ENCODE measurements at regions not wholly inside any gene's neighbourhood (a gene's known extent, or its start where the extent isn't known, plus 50 kb on each side); places are given as distances from the start of the nearest gene placed in this dataset.
"Not testable (repeated sequence)": the region's sequence is repeated elsewhere in the genome, so short reads cannot be mapped to it uniquely, and the experiment has no call there.

DNA sequence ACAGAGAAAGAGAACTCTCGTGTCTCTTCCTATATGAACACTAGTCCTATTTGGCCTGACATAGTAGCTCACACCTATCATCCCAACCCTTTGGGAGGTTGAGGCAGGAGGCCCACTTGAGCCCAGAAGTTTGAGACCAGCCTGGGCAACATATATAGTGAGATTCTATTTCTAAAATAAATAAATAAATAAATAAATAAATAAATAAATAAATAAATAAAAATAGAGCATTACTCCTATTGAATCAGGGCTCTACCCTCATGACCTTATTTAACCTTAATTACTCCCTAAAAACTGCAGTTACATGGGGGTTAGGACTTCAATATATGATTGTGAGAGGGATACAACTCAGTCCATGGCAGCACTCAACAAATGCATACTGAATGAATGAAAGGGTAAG is 61.2 kb upstream of the GSC start:
- no peaks in the 10 kb centered on the region for H3K27me3 ChIP-seq (ENCODE audit: low read depth)
- TF ChIP-seq CTCF (IDR thresholded peaks at IDR 0.05; ENCODE audit: borderline replicate concordance): no peak
- intact Hi-C loops (cut with micrococcal nuclease): no loop called here
- no peak overlapping the region for H3K27ac ChIP-seq (replicated peaks)
- H3K9me3 ChIP-seq (replicated peaks): peaks cover 8% of the 10 kb centered on the region
- H3K36me3 ChIP-seq: no peaks in the 10 kb centered on the region
- peaks cover 9% of the 10 kb centered on the region for H3K4me1 ChIP-seq
- H3K4me3 ChIP-seq: no peak overlapping the region
- no peak for DNase-seq

- no peak for TF ChIP-seq CTCF (IDR thresholded peaks at IDR 0.05; ENCODE audit: borderline replicate concordance)
- no peak overlapping the region for H3K4me3 ChIP-seq
These were observed 58.0 kb upstream of the GSC start for GRCh38 chr14:94827711-94828447.

DNA sequence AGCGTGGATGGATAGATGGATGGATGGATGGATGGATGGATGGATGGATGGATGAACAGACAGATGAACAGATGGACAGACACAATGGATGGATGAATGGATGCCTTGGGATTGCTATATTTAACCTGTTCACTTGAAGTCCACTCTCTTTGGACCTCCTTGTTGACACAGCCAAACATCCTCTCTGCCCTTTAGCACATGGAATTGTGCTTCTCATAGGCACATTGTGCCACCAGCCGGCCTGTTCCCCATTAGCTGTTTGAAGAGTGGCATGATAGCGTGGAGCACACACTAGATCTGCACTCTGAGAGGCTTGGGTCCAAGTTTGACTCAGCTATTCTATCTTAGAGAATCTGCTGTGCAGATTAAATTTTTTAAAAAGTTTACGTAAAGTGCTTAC is 56.9 kb upstream of the GSC start:
- intact Hi-C loops (cut with micrococcal nuclease): no loop called here
- H3K4me3 ChIP-seq: no peak overlapping the region
- DNase-seq: no peak
- TF ChIP-seq CTCF (IDR thresholded peaks at IDR 0.05; ENCODE audit: borderline replicate concordance): no peak
- peaks cover 9% of the 10 kb centered on the region for H3K4me1 ChIP-seq
- peaks cover 16% of the 10 kb centered on the region for H3K9me3 ChIP-seq (replicated peaks)
- peaks cover 18% of the 10 kb centered on the region for H3K27me3 ChIP-seq (ENCODE audit: low read depth)
- no peaks in the 10 kb centered on the region for H3K36me3 ChIP-seq
- no peak overlapping the region for H3K27ac ChIP-seq (replicated peaks)

More at GRCh38 chr14:94827711-94828447, 58.0 kb upstream of the GSC start:
- peak; percentile 50 for DNase-seq
- intact Hi-C loops (cut with micrococcal nuclease): no loop called here
- H3K27ac ChIP-seq (replicated peaks): peak overlapping the region; percentile 23
- H3K36me3 ChIP-seq: no peaks in the 10 kb centered on the region
- peaks cover 7% of the 10 kb centered on the region for H3K27me3 ChIP-seq (ENCODE audit: low read depth)
- peaks cover 9% of the 10 kb centered on the region for H3K4me1 ChIP-seq
- peaks cover 16% of the 10 kb centered on the region for H3K9me3 ChIP-seq (replicated peaks)

DNA sequence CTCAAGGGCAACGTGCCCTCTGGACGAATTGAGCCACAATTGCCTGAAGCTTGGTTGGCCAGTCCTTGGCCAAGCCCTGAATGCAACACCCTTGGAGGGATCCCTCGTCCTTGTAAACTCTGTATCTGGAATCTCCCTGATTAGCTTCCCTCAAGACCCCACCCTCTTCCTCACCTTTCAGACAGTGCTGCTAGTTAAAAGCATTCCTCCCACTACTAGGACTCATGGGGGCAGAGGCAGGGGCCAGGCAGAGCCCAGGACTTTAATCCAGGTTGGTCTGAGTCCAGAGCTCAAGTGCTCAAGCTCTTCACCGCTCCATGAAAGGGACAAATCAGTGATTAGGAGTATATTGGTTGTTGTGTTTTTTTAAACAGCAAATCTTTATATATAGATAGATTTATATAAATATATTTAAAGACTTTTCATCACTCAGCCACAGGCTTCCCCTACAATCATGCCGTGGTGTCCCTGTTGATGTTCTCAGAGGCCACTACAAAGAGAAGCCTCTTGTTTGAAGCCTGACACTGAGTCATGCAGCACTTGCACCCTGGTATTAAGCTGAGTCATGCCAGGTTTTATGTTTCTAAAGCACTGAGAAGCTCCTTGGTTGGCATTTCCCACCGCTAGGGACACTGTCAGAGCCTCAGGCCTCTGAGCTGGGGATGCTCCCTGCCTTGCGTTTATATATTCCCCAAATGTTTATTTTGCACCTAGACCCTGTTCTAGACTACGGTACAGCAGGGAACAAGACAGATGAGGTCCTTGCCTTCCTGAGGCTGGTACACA is 53.8 kb upstream of the GSC start:
- Histone ChIP-seq H3K4me3 (no peak overlapping the region), H3K27ac (replicated peaks) (no peak overlapping the region)

GRCh38 chr14:94821705-94822104 is 51.8 kb upstream of the GSC start:
- Histone ChIP-seq H3K36me3 (no peaks in the 10 kb centered on the region), H3K4me3 (no peak overlapping the region), H3K27ac (replicated peaks) (no peak overlapping the region), H3K27me3 (ENCODE audit: low read depth) (peaks cover 41% of the 10 kb centered on the region), H3K4me1 (no peaks in the 10 kb centered on the region), H3K9me3 (replicated peaks) (peaks cover 35% of the 10 kb centered on the region)
- intact Hi-C loops (cut with micrococcal nuclease): no loop called here
- no peak for TF ChIP-seq CTCF (IDR thresholded peaks at IDR 0.05; ENCODE audit: borderline replicate concordance)
- no peak for DNase-seq

More for the DNA sequence above, 53.8 kb upstream of the GSC start:
- H3K4me1 ChIP-seq: peaks cover 9% of the 10 kb centered on the region
- peaks cover 37% of the 10 kb centered on the region for H3K27me3 ChIP-seq (ENCODE audit: low read depth)
- TF ChIP-seq CTCF (IDR thresholded peaks at IDR 0.05; ENCODE audit: borderline replicate concordance): no peak
- intact Hi-C loops (cut with micrococcal nuclease): no loop called here
- no peaks in the 10 kb centered on the region for H3K36me3 ChIP-seq
- H3K9me3 ChIP-seq (replicated peaks): peaks cover 24% of the 10 kb centered on the region
- DNase-seq: no peak

- peaks cover 35% of the 10 kb centered on the region for H3K9me3 ChIP-seq (replicated peaks)
- H3K36me3 ChIP-seq; H3K4me1 ChIP-seq; intact Hi-C loops (cut with micrococcal nuclease); H3K4me3 ChIP-seq; H3K27ac ChIP-seq (replicated peaks); DNase-seq: not testable (repeated sequence)
- peaks cover 49% of the 10 kb centered on the region for H3K27me3 ChIP-seq (ENCODE audit: low read depth)
These were observed 51.0 kb upstream of the GSC start for GRCh38 chr14:94820932-94821331.

All from left ventricle myocardium inferior (tissue), 1 donor.